DND-41 (cell line): ENCODE measurements at regions not wholly inside any gene's neighbourhood (a gene's known extent, or its start where the extent isn't known, plus 50 kb on each side); places are given as distances from the start of the nearest gene placed in this dataset.

Experiments used
- CTCF ChIP-seq: IDR thresholded peaks from 2 replicates; pipeline ENCODE4 v1.5.1; 2012; ENCODE audit warnings: borderline replicate concordance, low read length, moderate library complexity, mild to moderate bottlenecking; ENCODE audit not compliant: poor library complexity, severe bottlenecking; ENCODE audit errors: extremely low read depth
- EZH2 ChIP-seq: IDR thresholded peaks from 3 replicates; pipeline ENCODE4 v1.6.1; 2012; ENCODE audit warnings: borderline replicate concordance, low read depth, mild to moderate bottlenecking, moderate library complexity, low read length, inconsistent platforms; ENCODE audit not compliant: severe bottlenecking

- TF ChIP-seq CTCF, result no peak
- TF ChIP-seq EZH2, result no peak
Measured at GRCh38 chr9:40913096-40913719, 215.3 kb downstream of the FOXD4L6 start.
